Activated naive CD4-positive, alpha-beta T cell treated with anti-CD3 and anti-CD28 coated beads, Interleukin-2, amount 50 U/mL, for 16 hours (primary cell): ENCODE measurements at regions not wholly inside any gene's neighbourhood (a gene's known extent, or its start where the extent isn't known, plus 50 kb on each side); places are given as distances from the start of the nearest gene placed in this dataset.

Experiments used
- DNase-seq: peaks from one replicate; pipeline ENCODE4 v3.0.0-alpha.2; 2020

DNA sequence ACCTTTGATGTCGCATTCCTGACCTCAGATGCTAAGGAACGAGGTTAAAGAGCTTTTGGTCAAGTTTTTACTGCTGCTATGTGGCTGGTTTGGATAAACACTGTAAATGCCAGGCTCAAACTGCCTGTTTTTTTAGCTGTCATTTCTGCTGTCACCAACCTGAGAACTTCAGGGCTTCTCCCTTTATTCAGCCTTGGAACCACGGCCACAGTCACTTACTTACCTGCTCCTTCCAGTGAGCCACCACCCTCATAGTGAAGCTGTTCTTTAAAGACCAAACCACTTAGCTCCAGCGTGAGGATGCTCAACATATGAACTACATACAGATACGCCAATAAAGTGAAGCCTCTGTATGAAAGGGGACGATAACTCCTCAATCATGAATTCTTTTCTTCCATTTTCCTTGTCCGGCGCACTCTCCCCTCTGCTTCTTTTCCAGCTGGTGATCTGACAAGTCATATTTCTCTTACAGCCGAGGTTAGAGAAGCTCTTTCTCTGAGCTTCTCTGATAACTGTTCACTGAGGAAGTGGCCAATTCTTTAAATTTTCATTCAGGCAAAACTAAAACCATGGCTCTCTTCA, 152.8 kb upstream of the ANK2 start:
- DNase-seq = no peak

DNA sequence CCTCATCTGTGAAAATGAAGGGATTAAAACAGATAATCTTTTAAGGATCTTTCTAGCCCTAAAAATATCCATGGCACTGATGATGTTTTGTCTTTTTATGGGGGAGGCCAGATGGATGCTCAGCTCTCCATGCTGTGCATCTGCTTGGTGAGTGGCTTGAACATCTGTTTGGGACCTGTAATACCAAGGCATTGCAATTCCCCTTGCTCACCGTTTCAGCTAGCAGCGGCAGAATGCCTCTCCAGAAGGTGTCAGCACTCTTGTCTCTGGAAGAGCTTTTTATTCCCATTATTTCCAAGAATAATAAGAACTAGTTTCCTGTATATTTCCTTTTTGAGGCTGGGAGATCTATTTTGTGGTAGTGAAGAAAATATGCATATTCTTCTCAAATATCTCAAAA, 151.9 kb upstream of the ANK2 start:
- DNase-seq = no peak

DNA sequence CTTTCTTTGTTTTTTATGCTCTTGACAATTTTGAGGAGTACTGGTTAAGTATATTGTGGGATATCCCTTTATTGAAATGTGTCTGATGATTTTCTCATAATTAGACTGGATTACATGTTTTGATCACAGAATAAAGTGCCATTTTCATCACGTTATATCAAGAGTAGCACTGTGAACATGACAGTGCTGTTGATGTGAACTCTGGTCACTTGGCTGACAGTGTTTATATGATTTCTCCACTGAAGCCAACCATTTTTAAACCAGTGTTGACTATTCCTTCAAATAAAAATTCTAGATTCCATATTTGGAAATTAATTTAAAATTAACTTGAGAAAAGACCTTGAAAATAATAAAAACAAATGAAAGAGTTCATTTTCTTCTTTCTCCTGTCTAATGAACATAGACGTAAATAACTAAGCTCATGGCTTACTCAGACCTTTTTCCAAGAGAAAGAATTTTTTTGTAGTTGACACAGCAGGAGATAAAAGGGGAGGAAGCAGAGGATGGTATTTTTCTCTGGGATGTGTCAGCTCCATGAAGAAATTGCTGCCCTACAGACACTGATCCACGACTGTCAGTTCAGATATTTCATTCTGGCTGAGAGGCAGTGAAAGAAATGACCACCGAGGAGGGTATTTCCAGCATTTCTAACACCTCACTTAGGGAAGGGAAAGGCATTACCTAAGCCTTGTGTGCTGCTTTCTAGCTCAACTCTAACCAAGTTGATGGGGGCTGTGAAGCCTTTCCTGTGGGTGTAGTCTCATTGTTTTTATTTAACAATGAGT, 150.9 kb upstream of the ANK2 start:
- no peak for DNase-seq

DNA sequence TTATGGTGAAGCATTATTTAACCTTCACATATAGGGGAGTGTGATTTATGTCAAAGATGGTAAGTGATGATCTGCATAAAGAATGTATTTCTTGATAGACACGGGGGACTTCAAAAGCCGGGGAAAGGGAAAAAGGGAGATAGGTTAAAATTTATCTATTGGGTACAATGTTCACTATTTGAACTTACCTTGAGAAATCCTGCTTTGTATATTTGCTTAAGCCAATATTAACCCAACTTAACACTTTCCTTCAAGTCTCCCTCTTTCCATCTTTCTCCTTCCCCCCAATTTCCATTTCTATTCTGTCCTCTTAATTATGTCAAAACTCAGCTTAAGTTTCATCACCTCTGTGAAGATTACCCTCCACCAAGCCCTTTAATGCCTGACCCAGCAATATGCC, 149.0 kb upstream of the ANK2 start:
- no peak for DNase-seq

DNA sequence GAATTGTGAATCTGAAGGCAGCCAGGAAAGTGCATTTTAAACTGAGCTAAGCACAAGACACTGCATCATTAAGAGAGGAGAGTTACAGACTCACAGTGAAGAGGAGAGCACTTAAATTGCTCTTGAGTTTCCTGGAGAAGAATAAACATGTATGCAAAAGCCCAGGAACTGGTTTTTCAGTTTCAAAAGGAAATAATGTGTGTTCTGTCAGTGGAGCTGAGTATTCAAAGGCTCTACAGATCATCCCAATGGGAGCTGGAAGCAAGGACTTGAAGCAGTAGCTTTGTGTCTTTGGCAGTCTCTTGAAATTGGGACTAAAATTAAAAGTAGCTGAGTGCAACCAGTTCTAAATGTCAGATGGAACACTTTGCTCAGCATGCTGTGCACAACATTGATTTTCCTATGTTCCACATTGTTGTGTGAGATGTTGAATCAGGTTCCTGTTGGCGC, 147.5 kb upstream of the ANK2 start:
- DNase-seq = no peak

DNA sequence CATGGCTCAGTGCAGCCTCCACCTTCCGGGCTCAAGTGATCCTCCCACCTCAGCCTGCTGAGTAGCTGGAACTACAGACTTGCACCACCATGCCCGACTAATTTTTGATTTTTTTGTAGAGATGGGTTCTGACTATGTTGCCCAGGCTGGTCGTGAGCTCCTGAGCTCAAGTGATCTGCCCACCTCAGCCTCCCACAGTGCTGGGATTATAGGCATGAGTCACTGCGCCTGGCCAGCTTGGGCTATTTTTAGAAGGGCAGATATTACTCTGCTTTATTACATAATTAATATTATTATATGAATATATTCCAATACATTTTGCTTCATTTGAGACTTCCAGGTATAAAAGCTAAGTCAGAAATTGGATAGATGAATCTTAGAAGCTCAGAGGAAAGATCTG, 143.7 kb upstream of the ANK2 start:
- no peak for DNase-seq

DNA sequence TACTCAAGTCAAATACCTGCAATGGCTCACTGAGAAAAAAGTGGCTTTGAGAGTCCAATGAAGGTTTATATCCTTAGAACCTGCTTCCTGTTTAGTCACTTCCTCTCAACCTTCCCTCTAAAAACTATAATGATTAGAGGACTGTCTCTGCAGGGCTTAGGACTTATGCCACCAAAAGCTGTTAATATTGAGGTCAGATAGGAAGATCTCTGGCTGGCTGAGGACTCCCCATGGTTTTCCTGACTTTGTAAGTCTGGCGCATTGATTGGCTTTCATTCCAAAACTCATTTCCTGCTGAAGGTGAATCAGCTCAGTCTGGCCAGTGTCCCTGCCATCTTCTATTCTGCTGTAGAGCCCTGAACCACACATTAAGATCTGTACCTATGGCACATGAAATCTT, 140.9 kb upstream of the ANK2 start:
- no peak for DNase-seq

DNA sequence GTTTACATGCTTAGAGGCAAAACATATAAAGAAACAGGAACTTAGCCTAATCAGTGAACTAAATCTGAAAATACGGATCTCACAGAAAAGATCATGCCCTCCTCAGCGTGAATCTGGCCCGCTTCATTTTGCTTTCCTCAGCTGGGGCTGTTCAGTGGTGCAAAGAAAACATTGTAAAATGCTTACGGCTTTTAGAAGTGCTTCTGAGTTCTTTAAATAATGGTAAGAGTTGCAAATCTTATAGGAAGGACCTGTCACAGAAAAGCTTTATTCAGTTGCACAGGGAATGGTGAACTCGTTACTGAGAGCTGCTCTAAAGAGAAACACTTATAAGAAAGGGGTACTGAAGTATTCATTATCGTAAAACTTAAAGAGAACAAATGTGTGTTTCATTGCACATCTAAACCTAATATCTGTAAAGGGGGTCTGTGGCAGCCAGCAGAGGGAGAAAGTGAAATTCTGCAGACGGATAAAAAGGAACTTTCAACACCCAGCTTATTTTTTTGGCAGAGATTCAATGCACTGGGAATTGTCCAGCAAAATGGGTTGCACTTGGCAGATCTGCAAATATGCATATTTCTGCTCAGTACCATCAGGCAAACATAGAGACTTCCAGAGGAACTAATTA, 139.2 kb upstream of the ANK2 start:
- no peak for DNase-seq

DNA sequence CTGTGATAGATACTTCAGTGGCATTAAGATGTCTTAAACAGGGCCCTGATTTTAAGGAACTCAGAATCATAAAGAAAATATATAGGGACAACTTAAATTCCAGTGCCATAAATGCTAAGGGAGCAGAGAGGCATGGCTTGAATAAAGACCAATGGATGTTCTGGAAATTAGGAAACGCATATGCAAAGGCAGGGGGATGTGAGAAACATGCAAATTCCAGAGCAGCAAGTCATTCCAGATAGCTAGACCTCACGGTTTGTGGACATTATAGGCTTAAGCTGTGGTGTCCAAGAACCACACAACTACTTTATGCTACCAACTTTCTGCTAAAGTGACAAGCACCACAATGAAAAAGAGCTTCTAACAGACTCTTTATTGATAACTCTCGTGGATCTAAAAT, 132.6 kb upstream of the ANK2 start:
- DNase-seq = no peak

DNA sequence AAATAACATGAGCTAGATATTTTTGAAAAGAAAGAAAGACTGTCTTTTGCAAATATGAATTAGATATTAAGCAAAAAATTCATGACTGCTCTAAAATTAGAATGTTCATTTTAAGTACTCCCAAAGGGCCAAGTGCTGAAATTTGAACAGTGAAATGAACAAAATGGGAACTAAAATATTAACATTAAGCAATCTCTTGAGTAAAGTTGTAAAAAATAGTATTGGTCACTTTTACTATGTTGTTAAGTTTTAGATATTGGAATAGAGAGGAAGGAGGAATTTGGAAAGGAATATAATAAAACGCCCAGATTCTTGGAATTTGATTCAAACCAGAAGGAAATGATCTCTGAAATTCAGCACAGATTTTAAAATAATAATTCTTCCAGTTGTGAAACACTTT, 125.9 kb upstream of the ANK2 start:
- DNase-seq = no peak

DNA sequence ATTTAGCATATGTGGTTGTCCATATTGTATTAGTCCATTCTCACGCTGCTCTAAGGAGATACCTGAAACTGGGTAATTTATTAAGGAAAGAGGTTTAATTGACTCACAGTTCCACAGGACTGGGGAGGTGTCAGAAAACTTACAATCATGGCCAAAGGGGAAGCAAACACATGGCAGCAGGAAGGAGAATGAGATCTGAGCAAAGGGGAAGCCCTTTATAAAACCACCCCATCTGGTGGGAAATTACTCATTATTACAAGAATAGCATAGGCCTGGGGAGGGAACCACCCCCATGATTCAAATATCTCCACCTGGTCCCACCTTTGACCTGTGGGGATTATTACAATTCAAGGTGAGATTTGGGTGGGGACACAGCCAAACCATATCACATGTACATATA, 122.6 kb upstream of the ANK2 start:
- no peak for DNase-seq

DNA sequence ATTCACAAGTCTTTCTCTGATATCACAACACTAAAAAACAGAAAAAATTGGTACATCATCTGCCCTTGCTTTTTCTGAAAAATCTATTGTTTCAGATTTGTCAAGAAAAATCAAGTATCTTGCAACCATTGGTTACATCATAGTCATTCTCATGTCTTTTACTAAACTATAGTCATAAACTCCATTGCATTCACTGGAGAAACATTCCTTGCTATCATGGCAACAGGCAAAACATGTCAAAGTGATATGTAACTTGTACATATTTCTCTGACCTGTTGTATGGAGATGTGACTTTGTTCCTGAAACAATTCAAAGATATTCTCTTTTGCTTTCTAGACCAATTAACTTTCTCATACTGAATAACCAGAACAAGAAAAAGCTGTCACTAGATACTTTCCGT, 121.9 kb upstream of the ANK2 start:
- no peak for DNase-seq

DNA sequence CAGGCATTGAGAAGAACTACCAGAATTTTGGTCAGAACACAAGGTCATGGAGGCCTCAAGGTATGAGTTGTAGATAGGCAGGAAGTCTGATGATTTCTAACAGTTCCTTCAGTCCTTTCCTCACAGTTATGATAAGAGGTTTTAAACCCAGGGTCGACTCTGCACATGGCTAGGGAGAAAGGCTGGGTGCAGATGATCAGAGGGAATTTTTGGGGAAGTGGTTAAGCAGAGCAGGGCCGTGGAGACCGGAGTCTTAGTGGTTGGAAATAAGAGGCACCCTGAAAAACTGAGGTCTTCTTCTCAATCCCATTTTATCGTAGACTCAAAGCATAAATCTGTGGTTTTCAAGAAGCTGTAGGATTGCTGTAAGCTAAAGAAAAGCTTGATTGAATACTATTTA, 118.5 kb upstream of the ANK2 start:
- no peak for DNase-seq

DNA sequence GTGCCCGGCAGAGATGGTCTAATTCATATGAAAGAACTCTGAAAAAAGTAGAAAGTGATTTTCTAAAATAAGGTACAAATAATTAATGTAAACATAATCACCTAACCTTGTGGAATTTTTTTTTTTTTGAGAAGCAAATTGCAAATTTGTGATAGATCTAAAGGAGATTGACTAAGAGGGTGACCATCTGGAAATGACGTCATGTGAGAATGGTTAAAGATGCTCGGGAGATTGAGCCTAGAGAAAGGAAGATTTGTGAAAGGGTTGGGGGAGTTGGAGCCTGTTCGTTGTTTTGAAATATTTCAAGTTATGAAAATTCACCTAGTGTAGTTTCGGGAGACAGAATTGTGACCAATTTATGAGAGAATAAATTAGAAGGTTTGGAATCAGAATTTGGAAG, 115.7 kb upstream of the ANK2 start:
- no peak for DNase-seq

DNA sequence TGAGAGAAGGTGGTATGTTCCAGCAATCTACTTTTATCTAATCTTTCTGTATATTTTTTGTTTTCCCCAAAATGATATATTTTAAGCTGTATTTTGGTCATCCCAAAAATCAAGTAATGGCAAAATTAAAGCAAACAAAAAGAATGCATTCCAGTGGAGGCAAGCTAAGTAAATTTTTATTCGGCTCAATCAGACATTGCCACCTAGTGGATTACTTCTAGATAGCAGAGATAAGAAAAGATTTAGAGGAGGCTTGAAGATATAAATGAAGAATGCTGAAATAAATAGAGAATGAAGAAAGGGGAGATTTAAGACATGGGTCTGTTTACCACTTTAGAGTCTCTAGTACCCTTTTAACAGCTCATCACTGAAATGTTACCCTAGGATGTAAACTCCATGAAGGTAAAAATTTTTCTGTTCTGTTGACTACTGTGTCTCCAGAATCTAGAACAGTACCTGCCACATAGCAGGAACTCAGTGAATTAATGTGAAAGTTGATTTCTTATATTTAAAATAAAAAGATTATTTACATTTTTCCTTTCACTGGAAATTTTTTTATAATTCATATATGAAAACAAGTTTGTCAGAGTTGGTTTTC, 110.9 kb upstream of the ANK2 start:
- no peak for DNase-seq

DNA sequence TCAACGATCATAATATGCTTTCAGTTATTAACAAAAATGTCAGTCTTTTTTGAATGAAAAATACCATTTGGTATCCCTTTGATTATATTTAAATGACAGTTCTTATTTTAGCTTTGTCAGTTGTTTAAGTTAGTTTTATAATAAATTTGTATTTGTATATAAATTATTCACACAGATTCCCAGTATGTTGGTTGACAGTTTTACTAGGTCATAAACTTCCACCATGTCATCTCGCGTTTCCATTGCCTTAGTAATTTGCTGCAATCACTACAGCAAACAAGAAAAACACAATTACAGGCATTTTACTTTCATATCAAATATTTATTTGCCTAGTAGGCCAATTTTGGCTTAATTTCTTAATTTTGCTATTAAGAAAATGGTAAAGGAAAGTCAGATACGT, 109.6 kb upstream of the ANK2 start:
- DNase-seq = no peak

DNA sequence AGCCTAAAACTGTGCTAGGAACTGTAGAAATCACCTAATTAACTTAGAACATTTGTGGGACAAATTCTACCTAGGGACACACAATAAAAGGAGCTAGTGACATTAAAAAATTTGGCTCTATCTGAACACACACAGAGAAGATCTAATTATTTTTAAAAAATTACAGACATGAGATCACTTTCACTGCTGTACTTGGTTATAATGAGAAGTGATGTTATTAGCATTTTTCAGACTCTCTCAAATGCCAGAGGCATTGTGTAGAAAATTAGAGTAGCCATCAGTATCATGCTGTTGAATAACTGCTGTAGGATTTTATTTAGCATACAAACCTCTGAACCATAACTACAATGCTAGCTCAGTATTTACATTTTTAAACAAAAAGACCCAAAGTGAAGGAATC, 109.1 kb upstream of the ANK2 start:
- no peak for DNase-seq

DNA sequence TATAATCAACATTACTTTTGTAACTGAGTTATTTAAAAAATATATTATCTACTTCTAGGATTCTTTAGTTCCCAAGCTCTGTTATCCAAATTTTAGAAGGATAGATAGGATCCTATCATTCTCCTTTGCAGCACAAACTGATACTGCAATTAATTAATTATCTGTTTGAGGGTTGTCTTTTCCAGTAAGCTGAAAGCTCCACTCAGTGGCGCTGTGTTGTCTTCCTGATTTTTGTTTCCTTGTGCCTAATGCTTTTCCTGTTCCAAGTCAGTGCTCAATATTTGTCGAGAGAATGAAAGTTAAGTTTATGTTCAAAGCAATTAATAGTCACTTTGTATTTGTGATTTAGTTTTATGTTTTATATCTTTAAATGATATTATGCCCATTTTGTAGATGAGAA, 107.4 kb upstream of the ANK2 start:
- no peak for DNase-seq

DNA sequence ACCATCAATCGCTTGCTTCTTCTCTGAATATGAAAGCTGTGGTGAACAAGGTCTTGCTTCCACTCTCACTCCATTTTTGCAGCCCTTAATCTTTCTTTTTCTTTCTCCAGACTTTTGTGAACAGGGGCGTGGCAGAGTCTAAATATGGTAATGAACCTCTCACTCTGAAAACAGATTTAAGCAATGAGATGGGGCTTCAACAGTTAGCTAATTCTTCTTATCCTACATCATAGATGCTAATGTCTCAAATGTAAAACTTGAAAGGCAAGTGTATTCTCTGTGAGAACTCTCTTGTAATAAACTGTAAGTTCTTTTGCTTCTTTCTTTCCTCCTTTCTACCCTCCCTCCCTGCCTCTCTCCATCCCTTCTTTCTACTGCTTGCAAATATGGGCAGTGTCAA, 106.5 kb upstream of the ANK2 start:
- no peak for DNase-seq

DNA sequence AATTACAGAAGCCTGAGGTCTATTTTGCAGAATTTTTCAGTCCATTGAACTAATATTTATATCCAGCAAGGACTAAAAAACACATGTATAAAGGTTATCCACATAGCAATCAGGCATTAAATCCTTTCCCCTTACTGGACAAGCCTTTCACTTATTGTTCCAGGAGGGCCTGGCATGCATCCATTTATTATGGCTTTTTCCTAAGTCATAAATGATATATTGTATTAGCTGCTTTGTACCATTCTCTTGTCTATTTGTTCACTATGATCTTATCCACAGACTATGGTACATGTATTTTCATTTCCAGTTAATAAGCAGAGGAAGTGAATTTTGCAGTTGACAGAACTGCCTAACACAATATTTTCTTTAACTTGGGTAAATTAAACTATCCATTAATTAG, 105.4 kb upstream of the ANK2 start:
- no peak for DNase-seq

DNA sequence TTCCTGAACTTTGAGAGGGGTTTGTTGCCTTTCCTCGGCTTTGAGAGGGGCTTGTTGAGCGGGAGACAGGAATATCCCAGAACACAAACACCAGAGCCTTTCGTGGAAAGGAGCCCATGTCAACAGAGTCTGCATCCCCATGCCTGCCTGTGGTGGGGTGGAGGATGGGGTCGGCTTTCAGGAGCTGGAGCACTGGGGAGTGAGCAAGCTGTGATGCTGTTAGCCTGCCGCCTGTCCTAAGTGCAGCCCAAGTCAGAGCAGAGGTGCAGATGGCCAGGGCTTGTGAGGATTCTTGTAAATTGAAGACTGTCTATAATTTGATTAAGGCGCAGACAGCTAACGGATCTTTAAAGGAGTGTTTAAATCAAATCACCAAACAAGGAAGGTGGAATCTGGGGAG, 103.3 kb upstream of the ANK2 start:
- no peak for DNase-seq

DNA sequence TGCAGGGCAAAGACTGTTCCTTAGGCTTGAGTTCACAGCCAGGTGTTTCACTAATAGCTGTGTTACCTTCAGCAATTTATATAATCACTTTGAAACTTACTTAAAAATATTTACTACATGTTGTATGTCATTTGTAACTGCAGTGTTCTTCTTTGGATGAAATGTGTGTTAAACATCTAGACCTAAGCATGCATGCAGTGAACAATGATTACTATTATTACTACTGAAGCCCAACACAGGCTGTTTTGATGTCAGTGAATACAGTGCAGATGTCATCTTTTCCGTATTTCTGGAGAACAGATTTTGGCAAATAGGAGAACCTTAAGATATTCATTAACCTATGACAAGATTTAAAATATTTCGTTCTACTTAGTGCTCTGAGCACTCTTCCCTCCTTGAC, 101.8 kb upstream of the ANK2 start:
- DNase-seq = no peak

DNA sequence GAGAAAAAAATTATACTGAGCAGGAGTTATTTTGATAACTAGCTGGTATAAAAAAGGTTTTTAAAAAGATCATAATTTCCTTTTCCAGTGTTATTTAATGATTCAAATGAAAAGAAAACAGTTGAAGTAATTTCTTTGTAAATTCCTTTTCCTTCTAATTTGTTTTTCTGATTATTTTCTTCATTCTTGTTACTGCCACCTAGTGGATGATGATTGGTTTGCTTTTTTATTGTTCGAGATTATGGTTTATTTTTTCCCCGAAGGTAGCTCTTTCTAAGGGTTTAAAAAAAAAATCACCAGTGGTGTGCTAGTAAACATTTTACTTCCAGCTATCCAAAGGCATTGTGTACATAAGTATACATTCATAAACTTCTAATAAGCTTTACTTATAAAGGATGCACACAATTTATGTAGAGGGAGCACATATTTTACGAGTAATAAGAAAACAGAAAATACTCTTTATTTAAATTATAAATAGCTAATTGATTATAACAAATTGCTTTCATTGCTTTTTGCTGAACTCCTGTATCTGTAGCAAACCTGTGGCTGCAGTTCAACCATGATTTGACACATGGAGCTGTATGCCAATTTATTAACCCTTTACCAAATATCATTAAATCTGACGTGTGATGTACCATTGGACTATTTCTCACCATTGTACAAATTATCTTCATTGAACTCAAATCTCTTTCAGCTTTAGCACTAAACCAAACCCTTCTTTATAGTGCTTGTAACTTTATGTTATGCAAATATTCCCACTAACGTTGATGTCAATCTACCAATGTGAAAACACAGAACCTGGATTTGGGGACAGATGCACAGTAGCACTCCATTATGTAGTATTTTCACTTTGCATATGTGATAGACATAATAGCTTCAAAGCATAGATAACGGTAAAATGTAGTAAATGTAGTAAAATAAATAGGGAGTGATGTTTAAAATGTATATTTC, 97.8 kb upstream of the ANK2 start:
- no peak for DNase-seq
